CD4-positive, alpha-beta T cell treated with Interleukin-6 for 4 hours (primary cell): ENCODE measurements at regions not wholly inside any gene's neighbourhood (a gene's known extent, or its start where the extent isn't known, plus 50 kb on each side); places are given as distances from the start of the nearest gene placed in this dataset.

ENCODE experiments used
- DNase-seq: peaks from one replicate; pipeline ENCODE4 v3.0.0-alpha.2; 2020; ENCODE audit warnings: mixed read lengths

DNA sequence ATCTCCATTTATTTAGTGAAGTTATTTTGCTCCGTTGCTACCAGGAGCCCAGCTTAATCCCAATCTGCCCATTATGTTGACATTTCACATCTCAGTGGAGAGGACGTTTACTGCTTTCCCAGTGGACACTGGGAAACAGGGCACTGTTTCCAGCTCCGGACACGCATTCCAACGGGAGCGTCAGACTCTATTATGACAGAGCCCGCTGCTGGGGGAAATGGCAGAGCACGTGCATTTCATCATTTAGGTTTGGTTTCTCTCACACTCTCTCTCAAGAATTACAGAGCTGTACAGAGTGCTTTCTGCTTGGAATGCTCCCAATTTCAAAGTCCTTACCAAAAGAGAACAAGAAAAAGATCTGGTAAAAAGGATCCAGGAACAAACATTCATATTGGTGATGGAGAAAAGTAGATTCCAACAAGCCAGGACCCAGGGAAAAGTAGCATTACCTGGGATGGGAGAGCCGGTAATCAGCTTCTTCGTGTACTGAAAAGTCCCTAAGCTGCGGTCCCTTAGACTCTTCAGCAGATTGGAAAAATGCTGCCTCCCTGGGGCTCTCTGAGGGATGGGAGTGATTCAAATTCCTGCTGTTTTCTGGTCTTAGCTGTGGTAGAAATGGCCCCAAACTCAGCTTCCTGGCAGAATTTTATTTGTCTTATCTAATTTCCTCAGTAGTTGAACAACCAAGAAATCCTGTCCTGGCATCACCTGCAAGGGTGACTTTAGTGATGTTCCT lies 136.0 kb upstream of the THBS1 start:
- DNase-seq, result no peak

DNA sequence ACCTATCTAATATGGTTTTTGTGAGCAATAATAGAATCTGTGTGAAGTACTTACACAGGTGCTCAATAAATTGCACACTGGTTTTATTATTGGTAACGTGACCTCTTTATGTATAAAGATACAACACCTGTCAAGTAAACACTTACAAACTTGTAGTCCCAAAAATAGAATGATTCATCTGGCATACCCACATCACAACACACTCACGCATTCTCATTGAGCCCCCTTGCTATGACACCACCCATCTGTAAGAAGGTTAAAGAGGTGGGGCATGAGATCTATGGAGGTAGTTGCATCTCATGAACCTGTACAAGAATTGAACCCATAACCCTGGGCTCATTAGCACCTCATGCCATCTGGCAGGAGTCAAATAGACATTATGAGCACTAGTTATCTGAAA lies 134.9 kb upstream of the THBS1 start:
- no peak for DNase-seq

DNA sequence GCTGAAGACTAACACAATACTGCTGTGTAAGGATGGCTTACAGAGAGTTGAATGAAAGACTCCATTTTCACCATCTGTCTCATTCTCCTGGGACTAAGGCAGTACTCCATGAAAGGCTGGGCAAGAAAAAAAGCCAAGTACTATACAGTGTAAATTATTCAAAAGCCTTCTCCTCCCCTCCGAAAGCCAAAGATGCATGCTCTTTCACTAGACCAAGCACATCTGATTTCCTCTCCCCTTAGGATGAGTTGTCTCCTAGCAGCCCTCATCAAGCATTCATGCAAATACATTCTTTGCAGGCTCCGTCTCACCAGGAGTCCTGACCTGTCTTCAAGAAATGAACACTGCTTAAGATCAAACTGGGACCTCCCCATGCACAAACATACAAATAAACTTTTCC lies 133.5 kb upstream of the THBS1 start:
- DNase-seq, result no peak

DNA sequence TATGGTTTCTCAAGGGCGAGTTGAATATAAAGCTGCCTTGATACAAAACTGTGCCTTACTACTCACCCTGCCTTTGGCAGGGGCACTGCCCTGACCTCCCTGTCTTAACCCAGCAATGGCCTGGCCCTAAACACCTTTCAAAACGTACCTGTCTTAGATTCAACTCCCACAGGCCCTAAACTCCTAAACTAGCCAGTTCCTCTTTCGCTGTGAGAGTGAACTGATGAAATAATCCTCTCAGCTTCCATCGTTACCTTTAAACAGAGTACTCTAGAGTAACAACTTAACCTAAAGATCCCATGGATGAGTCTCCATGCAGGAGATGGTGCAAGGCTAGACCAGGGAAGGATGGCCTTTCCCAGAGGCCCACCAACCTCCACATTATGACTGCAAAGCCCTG lies 133.0 kb upstream of the THBS1 start:
- no peak for DNase-seq

DNA sequence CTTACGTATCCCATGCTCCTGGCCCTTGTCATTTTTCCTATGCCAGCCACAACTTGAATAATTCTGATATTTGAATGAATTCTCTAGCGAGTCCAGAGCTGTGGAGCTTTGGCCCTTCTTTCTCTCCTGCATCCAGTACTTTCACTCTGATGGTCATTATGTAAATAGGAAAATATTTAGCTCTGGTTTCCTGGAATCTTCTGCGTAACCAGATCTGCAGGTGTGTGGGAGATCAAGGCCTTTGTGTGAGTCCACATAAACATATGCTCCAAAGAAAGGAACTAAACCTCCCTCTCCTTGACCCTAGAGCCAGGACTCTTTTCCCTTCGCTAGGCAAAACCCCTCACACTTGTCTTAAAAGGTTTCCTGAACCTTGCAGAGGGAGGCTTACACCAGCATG lies 132.5 kb upstream of the THBS1 start:
- no peak for DNase-seq

DNA sequence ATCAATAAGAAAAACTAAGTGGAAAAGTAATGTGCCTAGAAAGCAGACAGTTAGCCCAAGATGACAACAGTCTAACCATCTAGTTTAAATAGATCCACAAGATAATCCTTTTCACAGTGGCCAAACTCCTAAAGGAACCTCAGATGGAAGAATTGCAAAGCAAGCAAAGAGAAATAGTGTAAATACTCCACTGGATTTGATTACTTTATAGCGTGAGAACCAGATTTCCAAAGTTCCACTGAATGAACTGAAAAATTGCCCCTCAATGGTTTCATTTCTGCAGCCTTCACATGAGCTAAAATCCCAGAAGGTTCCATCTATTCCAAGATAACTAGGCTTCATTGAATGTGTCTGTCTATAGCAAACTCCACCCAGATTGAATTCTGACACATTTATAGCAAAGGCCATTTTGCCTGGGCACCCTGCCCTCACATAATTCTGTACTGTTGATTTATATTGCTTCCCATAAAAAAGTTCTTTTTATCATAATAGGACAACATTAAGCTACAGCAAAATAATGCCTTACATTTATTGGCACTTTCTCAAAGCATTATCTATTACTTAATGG lies 129.7 kb upstream of the THBS1 start:
- DNase-seq, result no peak

DNA sequence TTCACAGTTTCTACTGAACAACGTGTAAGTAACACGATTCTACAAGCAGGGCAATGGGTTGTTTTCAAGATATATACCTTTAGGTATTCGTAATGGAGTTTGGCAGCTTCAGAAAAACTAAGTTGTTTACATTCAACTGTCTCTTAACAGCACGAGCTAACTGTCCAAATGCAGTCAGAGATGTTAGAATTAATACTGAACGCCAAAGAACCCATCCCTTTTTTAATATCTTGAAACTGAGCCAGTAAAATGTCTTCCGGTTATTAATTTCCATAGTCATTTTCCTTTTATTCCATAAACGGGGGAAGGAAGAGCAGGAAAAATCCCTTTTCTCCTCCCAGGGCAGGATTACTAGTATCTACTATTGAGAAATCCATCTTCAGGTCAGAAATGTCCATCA lies 129.0 kb upstream of the THBS1 start:
- DNase-seq, result no peak

DNA sequence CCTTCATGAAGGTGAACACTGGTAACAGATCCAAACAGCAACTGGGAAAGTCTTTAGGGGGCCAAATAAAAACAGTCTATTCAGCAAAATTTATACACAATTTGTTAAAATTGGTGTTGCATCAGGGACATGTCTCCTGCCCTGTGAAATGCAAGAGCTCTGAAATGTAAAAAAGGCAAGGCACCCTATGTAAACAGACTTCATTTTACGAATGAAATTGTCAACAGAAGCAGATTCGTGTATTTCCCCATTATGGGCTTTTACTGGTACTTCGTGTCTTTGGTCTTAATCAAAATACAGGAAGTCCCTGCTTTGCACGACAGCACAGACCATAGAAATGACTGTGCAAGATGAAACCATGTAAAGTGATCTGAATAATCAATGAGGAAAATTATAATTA lies 127.3 kb upstream of the THBS1 start:
- DNase-seq, result no peak

DNA sequence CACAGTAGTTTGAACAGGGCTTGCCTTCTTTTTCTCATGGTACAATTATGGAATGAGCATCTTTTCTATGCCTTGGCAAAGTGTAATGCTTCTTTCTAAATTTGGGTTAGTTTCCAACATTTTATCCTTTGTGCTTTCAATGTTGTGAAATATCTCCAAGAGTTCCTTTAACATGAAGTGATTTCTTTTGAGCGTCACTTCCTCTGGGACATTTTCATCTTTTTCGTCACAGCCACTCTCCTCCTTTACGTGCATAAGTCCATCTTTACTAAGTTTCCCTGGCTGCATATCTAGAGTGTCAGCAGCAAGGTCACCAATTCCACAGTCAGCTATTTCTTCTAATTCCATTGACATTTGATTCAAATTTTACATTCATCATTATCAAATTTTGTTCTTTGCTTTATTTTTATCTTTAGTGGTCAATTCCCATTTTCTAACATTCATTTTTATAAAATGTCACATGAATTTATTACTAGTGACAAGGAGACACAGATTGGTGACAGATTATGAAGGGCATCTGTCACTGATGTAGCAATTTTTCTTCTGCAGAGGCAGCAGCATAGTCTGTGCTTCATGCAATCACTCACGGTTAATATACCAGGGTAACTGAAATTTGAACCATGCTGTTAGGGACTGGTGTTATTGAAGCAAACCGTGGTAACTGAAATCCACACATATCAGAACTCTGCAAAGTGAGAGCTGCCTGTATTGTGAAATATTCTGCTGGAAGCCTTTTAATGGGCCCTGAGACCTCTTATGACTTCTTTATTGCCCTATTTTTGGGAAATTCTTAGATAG lies 126.5 kb upstream of the THBS1 start:
- DNase-seq, result no peak

DNA sequence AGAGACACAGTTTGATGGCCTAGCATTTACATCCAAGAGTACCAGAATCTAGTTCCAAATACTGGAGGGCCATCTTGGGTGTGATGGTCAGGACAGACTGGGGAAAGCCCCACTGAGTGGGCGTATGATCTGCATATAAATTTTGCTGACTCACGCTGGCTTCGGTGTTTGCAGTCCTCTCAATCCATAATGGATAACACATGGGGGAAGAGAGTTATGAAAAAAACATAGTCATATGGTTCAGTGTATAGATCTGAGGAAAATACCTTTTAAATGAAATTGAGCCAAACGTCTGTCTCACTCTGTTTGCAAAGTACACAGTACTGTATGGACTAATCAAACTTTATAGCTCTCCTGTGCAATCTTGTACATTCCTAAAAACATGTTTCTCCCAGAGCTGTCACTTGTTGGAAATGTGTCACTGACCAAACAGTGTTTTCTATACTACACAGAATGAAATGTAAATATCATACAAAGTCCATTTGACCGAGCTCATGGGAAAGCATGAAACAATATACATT lies 125.3 kb upstream of the THBS1 start:
- DNase-seq, result no peak

DNA sequence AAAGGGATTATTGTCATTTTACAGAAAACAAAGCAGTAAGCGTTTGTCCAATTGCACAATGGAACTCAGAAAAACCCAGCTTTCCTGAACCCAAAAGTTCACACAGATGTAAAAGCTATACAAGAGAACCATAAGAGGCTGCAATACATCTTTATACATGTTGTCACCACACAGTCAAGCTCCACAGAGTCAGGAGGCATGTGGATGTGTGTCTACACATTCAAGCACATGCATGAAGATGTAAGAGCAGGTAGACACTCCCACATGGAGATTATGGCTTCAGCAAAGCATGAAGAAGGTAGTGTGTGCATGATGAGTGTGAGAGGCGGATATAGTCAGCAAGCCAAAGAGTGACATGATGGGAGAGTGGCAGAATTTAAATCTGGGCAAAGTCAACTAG lies 124.7 kb upstream of the THBS1 start:
- DNase-seq, result no peak

DNA sequence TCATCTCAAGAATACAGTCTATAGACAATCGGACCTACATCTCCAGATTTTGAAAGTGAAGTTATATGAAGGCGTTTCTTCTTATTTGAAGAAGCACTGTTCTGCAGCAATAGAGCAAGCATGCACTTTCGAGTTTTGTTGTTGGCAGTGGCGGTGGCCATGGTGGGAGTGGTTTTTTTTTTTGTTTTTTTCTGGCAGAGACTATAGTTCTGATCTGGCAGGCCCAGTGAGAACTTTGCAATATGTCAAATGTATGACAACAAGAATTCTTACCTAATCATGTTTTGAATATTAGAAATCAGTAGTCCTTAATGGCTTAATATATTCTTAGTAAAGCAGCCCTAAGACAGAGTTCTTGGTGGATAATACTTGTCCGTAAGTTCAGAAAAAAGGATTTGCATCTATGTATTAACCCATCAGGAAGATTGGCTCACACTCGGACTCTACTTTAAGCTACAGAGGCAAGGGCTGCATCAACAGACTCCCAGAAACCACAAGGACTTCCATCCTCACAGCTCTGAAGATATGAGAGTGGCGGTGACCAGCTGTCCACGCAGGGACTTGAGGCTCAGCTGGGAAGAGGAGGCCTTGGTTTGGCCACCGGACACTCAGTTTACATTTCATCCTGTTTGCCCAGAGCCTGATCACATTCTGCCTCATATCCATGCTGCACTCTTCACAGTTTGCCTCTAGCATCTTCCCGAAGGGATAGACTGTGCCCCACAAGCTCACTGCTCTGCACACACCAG lies 124.1 kb upstream of the THBS1 start:
- no peak for DNase-seq

DNA sequence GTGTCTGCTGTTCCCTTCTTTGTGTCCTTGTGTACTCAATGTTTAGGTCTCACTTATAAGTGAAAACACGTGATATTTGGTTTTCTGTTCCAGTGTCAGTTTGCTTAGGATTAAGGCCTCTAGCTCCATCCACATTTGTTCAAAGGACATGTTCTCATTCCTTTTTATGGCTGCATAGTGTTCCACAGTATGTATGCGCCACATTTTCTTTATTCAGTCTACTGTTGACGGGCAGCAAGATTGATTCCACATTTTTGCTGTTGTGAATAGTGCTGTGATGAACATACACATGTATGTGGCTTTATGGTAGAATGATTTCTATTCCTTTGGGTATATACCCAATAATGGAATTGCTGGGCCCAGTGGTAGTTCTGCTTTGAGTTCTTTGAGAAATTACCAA lies 122.7 kb upstream of the THBS1 start:
- no peak for DNase-seq

DNA sequence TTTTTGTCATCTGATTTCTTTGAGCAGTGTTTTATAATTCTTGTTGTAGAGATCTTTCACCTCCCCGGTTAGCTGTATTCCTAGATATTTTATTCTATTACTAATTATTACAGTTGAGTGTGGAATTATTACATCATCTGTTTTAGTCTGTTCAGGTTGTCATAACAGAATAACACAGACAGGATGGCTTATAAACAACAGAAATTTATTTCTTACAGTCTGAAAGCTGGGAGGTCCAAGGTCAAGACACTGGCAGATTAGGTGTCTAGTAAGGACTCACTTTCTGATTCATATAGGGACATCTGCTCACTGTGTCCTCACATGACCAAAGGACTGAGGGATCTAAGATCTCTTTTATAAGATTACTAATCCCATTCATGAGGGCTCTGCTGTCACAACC lies 121.3 kb upstream of the THBS1 start:
- DNase-seq, result no peak

DNA sequence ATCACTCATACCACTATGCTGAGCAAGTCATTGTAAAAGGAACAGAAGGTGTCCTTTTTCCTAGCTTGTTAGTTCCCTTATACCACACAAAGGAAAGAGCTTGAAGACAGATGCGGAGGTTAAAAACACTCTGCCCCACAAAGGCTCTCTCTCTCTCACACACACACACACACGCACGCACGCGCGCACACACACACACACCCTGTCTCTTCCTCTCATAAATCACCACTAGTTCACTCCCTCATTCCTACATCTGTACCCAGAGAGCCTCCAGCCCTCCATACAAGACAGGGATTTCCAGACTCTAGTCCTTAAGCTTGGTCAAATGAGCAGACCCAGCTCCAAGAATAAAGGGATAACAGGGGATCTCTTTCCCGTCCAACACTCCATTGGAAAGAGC lies 120.1 kb upstream of the THBS1 start:
- DNase-seq, result no peak

DNA sequence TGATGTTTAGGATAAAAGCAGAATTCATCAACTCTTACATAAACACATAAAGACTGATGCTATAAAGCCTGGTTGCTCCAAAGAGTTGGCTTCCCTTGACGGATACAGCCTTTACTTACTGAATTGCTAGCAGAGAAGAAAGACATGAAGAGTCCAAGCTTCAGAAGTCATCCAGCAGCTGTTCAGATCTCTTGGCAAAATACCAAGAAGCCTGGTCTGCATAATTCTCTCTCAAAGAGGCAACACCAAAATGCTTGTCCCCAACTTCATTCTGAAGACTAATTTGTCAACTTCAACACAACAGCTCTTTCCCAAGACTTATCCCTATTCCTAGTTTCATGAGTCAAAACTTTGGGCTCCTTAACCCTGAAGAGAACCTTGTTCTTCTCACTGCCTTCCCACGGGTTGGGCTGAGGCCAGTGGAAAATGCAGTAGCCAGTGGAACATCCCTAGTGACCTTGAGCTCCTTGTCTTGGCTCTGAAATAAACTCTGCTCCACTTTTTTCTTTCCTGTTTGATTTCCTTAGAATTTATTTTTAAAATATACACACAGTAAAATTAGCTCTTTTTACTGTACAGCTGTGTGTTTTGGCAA lies 119.2 kb upstream of the THBS1 start:
- DNase-seq, result no peak

DNA sequence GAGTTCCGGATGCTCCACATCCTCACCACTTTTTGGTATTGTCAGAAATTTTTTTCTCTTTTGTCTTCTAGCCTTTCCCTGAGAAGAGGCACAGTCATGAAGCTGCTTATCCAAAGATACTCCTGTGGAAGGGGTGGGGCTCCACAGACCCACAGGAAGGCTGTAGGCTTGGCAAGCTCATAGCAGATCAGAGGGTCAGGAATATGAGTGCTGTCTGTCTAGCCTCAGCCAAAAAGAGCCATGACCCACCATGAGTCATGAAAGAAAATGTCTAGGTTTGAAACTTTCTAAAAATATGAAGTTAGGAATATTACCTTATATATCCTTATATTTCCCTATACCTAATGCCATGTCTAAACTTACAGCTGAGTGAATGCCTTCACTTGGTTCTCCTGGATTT lies 118.2 kb upstream of the THBS1 start:
- no peak for DNase-seq

DNA sequence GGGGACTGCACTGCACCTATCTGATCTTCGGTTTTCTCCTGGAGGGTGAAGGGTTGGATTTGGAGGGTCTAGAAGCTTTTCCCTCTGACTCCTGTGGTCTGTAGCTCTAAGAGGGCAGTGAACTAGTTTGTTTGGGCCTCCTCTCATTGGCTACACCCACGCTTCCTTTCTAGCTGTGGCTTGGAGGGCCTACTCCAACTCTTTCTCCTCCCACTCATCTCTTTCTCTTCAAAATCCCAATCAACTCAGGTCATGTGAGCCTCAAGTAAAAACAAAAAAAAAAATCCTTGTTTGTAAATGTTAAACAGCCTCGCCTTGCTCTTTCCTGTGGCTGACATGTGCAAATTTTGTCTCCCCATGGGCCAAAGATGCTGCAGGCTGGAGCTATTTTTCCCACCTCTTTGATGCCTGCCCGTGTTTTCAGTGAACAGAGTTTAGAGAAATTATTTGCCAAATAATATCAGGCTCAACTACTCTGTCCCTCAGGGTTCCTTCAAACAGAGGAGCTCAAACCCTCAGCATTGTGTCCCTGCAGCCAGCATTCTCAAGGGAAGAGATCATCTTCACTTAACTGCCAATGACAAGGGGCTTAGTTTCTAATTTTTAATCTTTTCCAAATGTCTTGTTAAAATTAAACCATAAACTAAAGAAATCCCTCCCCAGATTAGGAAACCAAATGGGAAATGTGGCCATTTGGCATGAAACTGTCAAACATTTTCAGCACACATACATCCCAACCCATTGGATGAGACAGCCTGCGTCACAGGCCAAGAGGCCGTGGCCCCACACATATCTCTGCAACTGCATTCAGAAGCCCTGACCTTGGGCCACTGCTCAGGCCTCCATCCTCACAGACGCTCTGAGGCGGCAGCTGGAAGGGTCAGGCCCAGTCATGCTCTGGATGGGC lies 114.8 kb upstream of the THBS1 start:
- no peak for DNase-seq

DNA sequence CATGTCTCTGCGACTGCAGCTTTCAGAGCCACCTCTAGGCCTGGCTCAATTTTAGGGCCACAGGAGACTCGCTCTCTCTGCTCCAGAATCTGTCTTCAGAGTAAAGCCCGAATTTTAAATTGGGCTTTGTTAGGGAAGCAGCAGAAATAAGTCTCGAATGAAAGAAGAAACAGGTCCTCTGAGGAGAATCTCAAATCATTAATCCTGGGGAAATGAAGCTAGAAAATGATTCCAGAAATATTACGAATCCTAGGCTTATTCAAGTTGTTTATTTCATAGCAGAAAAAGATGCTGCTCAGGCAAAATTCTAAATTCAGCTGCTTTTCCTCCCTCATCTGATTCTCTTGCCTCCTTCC lies 114.2 kb upstream of the THBS1 start:
- DNase-seq, result no peak

DNA sequence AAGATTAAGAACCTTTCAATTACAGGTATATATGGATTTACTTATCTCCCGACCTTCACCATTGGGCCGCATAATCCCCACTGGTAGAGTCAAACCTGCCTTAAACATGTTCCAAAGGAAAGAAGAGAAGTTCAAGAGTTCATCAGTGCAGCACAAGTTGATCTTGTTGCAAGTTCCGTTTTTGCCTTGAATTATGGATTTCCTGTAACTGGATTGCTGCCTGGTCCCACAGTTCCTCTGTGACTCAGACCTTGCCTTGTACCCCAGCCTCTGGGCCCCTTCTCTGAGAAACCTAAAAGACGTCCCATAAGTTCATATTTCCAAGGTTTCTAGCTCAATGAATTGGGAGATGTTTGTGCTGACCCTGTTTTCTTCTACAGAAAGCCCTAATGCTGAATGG lies 112.5 kb upstream of the THBS1 start:
- no peak for DNase-seq

DNA sequence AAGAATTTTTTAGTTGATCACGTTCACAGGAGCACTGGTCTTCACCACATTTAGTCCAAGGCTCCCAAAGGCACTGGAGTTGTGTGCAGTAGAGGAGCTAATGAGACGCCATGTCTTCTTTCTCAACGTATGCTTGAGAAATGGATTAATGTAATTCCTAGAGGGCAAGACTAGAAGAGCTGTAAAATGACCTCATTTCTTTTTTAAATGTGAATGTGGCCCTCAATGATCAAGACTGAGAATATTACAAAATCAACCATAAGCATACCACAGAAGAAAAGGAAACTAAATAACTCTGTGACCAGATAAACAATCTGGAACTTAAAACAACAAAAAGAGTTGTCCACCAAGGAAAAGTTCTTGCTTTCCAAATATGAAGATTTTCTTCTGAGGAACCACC lies 112.1 kb upstream of the THBS1 start:
- DNase-seq, result no peak
